Keratinocyte (primary cell): ENCODE measurements at regions not wholly inside any gene's neighbourhood (a gene's known extent, or its start where the extent isn't known, plus 50 kb on each side); places are given as distances from the start of the nearest gene placed in this dataset.

Experiments
- DNase-seq: peaks from one replicate; pipeline ENCODE4 v3.0.0-alpha.2; 2011; ENCODE audit warnings: low read depth, missing footprints, low spot score
- FAIRE-seq: peaks from 2 replicates; lab custom pipeline; 2011; peaks lifted over from hg19 to GRCh38; lab: Jason Lieb, UNC
- H2AFZ ChIP-seq: 2 replicates; pipeline ENCODE4 v1.6.0; 2012; ENCODE audit warnings: low read length, control low read depth, inconsistent platforms; ENCODE audit not compliant: control insufficient read depth
- H3K27ac ChIP-seq: 2 replicates; pipeline ENCODE4 v1.5.1; 2011; ENCODE audit warnings: low read length; ENCODE audit not compliant: control insufficient read depth, insufficient read depth
- H3K27me3 ChIP-seq: 3 replicates; pipeline ENCODE4 v1.6.0; 2011; ENCODE audit warnings: low read length; ENCODE audit not compliant: control insufficient read depth, insufficient read depth; ENCODE audit errors: extremely low read depth
- H3K36me3 ChIP-seq, 2 experiments: 2 replicates in 1 of 2; 3 replicates in 1 of 2; pipeline ENCODE4 v1.5.1; 2011; ENCODE audit warnings: low read length in 2 of 2, mild to moderate bottlenecking in 1 of 2; ENCODE audit not compliant: control insufficient read depth in 2 of 2, insufficient read depth in 2 of 2; ENCODE audit errors: extremely low read depth in 1 of 2
- H3K4me1 ChIP-seq: 3 replicates; pipeline ENCODE4 v1.5.1; 2011; ENCODE audit warnings: low read length; ENCODE audit not compliant: control insufficient read depth, insufficient read depth; ENCODE audit errors: extremely low read depth
- H3K4me2 ChIP-seq: 3 replicates; pipeline ENCODE4 v1.6.0; 2011; ENCODE audit warnings: low read depth, low read length; ENCODE audit not compliant: control insufficient read depth, insufficient read depth; ENCODE audit errors: extremely low read depth
- H3K4me3 ChIP-seq, 3 experiments: fragments of 200-600 bp in 1 of 3; sonication (generic) in 1 of 3; 2 replicates in 2 of 3; 3 replicates in 1 of 3; pipeline ENCODE4 v1.5.1; 2011 to 2016; ENCODE audit warnings: low read length in 3 of 3, mild to moderate bottlenecking in 3 of 3, control low read depth in 2 of 3, inconsistent platforms in 1 of 3, low read depth in 1 of 3, mixed read lengths in 1 of 3, mixed run types in 1 of 3, moderate library complexity in 1 of 3; ENCODE audit not compliant: control insufficient read depth in 2 of 3, insufficient read depth in 2 of 3; ENCODE audit errors: extremely low read depth in 1 of 3
- H3K79me2 ChIP-seq: 2 replicates; pipeline ENCODE4 v1.6.0; 2012; ENCODE audit warnings: low read length; ENCODE audit not compliant: control insufficient read depth, insufficient read depth
- H3K9ac ChIP-seq: 3 replicates; pipeline ENCODE4 v1.6.0; 2011; ENCODE audit warnings: low read length; ENCODE audit not compliant: control insufficient read depth, insufficient read depth; ENCODE audit errors: extremely low read depth
- H3K9me1 ChIP-seq: 3 replicates; pipeline ENCODE4 v1.6.0; 2011; ENCODE audit warnings: low read length; ENCODE audit not compliant: control insufficient read depth, insufficient read depth; ENCODE audit errors: extremely low read depth
- H3K9me3 ChIP-seq: 2 replicates; pipeline ENCODE4 v1.5.1; 2012; ENCODE audit warnings: low read depth, low read length; ENCODE audit not compliant: control insufficient read depth
- H4K20me1 ChIP-seq: 3 replicates; pipeline ENCODE4 v1.6.0; 2011; ENCODE audit warnings: low read length; ENCODE audit not compliant: control insufficient read depth, insufficient read depth; ENCODE audit errors: extremely low read depth
- EZH2 ChIP-seq: IDR thresholded peaks from one replicate; pipeline ENCODE4 v1.6.1; 2012; ENCODE audit warnings: inconsistent platforms, mild to moderate bottlenecking, low read length, moderate library complexity
- dilution Hi-C: fragments of 300-500 bp; cut with MboI; formaldehyde crosslinking; loops from one replicate; pipeline ENCODE4 v1.7.0; 2020; ENCODE audit warnings: low sequenced_read_pairs; ENCODE audit not compliant: extremely low pct_ligation_motif_present
- TF ChIP-seq, protein P1 (sequence below), 3 experiments: IDR thresholded peaks in 1 of 3; conservative IDR thresholded peaks in 1 of 3; optimal IDR thresholded peaks in 1 of 3; 2 replicates in 2 of 3; 3 replicates in 1 of 3; pipeline versions ENCODE3 to v1.5.1; 2011; ENCODE audit warnings: low read length in 3 of 3, mild to moderate bottlenecking in 3 of 3, moderate library complexity in 2 of 3, control low read depth in 1 of 3, inconsistent platforms in 1 of 3; ENCODE audit not compliant: insufficient read depth in 2 of 3; ENCODE audit errors: extremely low read depth in 1 of 3

DNA sequence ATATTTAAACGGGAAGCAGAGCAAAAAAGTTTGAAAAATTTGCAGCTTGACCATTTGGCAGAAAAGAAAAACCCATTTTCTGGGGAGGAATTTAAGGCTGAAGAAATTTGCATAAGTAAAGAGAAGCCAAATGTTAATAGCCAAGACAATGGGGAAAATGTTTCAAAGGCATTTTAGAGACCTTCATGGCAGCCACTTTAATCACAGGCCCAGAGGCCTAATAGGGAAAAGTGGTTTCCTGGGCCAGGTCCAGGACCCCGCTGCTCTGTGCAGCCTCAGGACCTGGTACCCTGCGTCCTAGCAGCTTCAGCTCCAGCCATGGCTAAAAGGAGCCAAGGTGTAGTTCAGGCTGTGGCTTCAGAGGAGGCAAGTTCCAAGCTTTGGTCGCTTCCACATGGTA is 507.3 kb downstream of the SLCO4C1 start:
- dilution Hi-C loops: no loop called here

DNA sequence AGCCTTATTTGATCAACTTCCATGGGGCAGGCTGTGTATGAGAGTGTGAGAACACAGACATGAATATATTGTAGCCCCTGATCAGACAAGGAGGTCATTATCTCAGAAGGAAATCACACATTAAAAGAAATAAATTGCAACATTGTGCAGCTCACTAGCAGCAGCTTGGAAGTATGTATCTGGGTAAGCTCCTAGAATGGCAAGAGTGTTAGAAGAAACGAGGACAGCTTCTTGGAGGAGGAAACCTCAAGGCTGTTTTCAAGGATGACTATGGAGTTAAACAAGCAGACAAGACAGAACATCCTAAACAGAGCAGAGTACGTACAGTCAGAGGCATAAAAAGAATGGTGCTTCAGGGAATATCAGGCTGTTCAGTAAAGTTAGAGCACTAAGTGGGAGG is 511.0 kb downstream of the SLCO4C1 start:
- FAIRE-seq: no peak
- no peaks in the 10 kb centered on the region for H3K9me3 ChIP-seq
- no peaks in the 10 kb centered on the region for H3K27me3 ChIP-seq
- no peak overlapping the region for H3K4me3 ChIP-seq
- TF ChIP-seq EZH2: no peak
- TF ChIP-seq, protein P1, sequence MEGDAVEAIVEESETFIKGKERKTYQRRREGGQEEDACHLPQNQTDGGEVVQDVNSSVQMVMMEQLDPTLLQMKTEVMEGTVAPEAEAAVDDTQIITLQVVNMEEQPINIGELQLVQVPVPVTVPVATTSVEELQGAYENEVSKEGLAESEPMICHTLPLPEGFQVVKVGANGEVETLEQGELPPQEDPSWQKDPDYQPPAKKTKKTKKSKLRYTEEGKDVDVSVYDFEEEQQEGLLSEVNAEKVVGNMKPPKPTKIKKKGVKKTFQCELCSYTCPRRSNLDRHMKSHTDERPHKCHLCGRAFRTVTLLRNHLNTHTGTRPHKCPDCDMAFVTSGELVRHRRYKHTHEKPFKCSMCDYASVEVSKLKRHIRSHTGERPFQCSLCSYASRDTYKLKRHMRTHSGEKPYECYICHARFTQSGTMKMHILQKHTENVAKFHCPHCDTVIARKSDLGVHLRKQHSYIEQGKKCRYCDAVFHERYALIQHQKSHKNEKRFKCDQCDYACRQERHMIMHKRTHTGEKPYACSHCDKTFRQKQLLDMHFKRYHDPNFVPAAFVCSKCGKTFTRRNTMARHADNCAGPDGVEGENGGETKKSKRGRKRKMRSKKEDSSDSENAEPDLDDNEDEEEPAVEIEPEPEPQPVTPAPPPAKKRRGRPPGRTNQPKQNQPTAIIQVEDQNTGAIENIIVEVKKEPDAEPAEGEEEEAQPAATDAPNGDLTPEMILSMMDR (optimal IDR thresholded peaks at IDR 0.05 in 1 of 3, IDR thresholded peaks at IDR 0.05 in 1 of 3, conservative IDR thresholded peaks at IDR 0.05 in 1 of 3; ENCODE audit: extremely low read depth in 1 of 3, insufficient read depth in 2 of 3, low read length in 3 of 3): no peak
- no peak overlapping the region for H2AFZ ChIP-seq
- H3K79me2 ChIP-seq: no peaks in the 10 kb centered on the region
- H3K4me1 ChIP-seq: no peaks in the 10 kb centered on the region
- H4K20me1 ChIP-seq: no peaks in the 10 kb centered on the region
- no peak overlapping the region for H3K9ac ChIP-seq
- no peak overlapping the region for H3K27ac ChIP-seq
- no peak overlapping the region for H3K4me2 ChIP-seq
- dilution Hi-C loops: no loop called here
- DNase-seq: no peak
- no peaks in the 10 kb centered on the region for H3K36me3 ChIP-seq
- H3K9me1 ChIP-seq: no peaks in the 10 kb centered on the region

More for the DNA sequence above, 507.3 kb downstream of the SLCO4C1 start:
- Histone ChIP-seq H3K9me3 (no peaks in the 10 kb centered on the region), H3K27me3 (no peaks in the 10 kb centered on the region), H2AFZ (no peak overlapping the region), H3K4me1 (no peaks in the 10 kb centered on the region), H3K27ac (no peak overlapping the region), H4K20me1 (no peaks in the 10 kb centered on the region), H3K4me2 (no peak overlapping the region), H3K36me3 (no peaks in the 10 kb centered on the region), H3K9me1 (no peaks in the 10 kb centered on the region), H3K4me3 (no peak overlapping the region), H3K79me2 (no peaks in the 10 kb centered on the region), H3K9ac (no peak overlapping the region)
- TF ChIP-seq, protein P1 (optimal IDR thresholded peaks at IDR 0.05 in 1 of 3, IDR thresholded peaks at IDR 0.05 in 1 of 3, conservative IDR thresholded peaks at IDR 0.05 in 1 of 3; ENCODE audit: extremely low read depth in 1 of 3, insufficient read depth in 2 of 3, low read length in 3 of 3): no peak
- TF ChIP-seq EZH2: no peak
- no peak for DNase-seq
- FAIRE-seq: no peak
